ENCODE measurements at regions not wholly inside any gene's neighbourhood (a gene's known extent, or its start where the extent isn't known, plus 50 kb on each side); places are given as distances from the start of the nearest gene placed in this dataset.

DNA sequence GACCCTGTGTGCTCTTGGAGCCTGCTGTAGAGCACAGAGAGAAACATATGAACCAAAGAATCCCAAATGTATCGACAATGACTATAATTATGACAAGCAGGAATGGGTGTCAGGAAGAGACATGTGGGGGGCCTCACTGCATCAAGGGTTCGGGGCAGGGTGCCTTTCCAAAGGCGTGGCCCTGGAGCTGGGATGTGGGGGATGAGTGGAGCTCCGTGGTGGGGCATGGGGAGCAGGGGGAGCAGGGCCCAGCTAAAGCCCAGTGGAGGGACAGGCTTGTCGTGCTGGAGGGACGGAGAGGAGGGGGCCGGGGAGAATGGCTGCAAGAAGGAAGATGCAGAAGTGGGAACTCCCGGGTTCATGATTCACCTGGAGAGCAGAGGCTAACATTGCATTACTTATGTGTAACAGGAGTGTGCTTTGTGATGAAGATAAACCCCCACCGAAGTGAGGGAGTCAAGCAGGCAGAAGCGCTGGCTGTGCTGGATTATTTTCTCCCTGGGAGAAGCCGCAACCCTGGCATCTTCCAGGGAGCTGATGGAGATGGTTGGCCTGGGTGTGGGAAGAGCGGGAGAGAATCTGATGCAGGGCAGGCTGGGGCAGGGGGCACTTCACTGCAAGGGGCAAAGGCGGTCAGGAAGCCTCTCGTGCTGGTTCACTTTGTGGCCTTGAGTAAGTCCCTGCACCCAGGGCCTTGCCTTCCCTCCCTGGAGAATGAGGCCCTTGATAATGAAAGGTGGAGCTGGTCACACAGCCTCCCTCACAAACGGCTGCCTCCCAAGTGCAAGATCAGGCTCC lies 124.6 kb upstream of the RUNX3 start:
- DNase-seq: no peak

DNA sequence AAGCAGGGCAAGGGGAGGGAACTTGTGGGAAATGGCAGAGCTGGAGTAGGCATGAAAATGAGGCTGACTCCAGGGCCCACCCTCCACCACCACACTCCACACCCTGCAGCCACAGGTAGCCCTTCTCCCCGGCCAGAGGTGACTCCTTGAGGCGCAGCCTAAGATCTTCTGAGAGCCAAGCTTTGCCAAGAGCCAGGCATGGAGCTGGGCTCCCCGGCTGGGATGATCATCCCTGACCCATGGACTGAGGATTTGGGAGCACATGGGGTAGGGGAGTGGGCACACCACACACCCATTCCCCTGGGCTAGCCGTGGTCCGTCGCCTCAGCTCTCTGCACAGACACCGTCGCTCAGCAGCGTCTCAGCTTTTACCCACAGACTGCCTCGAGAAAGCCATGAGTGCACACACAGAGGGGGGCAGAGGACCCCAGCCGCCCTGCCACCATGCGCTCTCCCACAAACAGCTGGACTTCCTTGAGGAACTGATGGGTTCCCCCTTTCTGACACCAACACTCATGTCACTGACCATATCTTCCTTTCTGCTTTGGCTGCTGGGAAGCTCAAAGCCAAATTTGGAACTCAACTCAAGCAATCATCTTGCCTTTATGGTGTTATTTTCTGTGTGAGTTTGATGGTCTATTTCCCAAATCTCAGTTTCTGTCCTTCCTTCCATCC lies 123.6 kb upstream of the RUNX3 start:
- no peak for DNase-seq

DNA sequence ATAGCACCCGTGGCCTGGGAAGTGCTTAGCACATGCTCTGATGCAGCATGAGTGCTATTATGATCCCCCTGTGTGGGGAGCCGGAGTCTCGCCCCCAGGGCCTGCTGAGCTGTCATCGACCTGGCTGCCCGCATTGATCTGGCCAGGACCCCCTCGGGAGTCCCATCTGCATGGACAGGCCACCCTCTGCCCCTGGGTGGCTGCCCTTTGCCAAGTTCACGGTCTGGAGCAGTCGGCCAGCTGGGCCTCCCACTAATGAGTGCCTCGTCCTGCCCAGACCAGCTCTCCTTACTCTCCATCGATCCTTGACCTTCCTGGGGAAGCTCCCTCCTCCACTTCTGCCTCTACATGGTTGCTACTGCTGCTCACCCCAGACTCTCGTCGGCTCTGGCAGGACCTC lies 121.8 kb upstream of the RUNX3 start:
- DNase-seq: no peak

DNA sequence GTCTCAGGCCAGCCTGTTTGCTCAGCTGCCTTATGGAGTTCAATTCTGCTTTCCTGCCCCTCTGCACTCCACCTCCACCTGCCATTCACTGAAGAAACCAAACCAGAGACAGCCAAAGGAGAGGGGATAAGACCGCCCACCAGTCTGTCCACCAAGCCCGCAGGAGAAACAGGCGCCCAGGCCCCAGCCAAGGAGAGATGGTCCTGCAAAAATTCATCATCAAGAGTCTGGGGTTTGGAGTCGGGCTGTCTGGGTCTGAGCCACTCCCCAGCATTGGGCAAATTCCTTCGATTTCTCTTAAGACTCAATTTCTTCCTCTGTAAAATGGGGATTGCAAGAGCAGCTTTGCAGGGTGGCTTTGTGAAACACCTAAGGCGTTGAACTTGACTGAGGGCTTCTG lies 121.4 kb upstream of the RUNX3 start:
- DNase-seq: no peak

DNA sequence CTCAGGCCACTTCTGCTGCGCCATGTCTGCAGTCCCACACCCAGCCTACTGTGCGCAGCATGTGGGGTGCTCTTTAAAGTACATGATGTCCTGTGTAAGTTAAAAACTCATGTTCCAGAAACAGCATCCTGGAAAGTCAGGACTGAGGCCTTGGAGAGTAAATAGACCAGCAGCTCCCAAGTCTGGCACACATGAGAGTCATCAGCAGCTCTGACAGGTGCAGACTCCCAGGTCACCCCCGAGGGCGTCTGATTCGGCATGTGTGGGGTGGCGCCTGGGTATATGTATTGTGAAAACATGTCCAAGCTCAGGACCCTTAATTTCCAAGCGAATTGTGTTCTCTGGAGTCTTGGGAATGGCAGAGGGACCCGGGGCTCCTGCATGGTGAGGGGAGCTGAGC lies 120.1 kb upstream of the RUNX3 start:
- DNase-seq: no peak

DNA sequence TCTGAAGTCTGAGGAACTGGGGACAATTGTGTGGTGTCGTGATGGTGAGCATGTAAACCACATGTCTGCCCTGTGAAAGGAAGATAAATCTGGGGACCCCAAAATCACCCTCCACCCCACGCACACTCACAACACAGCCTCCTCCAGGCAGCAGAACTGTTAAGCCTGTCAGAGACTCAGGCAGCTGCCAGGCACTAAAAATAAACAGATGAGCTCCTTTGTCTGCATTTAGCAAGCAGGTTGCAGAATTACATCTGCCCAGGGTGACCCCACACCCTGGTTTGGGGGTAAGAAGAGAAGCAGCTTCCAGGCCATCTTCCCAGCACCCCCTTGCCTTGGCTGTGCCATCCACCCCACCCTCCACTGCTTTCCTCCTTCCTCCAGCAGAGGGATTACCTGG lies 119.1 kb upstream of the RUNX3 start:
- DNase-seq: no peak

- DNase-seq: no peak
Observed at GRCh38 chr1:25048728-25049127, 118.7 kb upstream of the RUNX3 start.

DNA sequence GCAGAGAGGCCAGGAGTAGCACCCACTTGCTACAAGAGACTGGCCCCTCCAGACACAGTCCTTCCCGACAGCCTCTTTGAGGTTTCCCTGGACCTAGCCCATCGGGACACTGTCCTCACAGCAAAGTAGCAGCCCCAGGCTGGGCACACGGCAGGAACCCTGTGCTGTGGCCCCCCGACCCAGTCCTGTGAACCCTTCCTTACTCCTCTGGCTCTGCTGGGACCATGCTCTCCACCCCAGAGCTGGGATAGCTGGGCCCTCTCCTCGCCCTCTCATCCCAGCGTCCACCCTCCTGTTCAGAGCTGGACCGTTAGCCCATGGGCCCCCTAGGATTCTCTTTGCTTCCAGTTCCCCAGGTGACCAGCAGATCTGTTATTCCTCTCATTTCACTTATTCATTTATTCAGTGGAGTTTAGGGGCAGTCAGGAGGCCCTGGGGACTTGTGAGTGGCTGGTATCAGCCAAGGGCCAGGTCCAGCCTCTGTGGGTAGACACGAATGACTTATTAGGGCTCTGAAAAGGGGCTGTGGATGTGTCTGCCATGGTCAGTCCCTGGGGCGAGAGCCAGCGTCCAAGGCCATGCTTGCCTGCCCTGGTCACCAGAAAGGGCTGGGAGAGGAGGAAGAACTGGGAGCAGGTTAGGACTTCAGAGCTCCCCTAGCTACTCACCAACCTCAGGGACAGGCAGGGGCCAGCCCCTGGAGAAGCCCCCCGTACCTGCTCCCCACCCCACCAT lies 117.6 kb upstream of the RUNX3 start:
- DNase-seq: no peak

DNA sequence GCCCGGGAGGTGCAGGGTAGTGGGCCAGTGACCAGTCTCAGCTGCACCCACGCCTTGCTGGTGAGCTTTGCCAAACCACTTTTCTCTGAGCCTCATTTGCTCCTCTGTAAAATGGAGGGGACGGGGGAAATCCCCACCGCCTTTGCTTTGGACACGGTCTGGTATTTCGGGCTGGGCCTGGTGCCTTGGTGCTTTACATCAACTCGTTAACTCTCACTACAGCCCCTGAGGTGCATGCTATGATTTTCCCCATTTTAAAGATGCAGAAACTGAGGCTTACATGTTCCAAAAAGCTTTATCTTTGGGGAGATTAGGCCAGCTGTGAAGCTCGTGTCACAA lies 116.1 kb upstream of the RUNX3 start:
- no peak for DNase-seq

GRCh38 chr1:25045480-25046193 lies 115.6 kb upstream of the RUNX3 start:
- no peak for DNase-seq

GRCh38 chr1:25043228-25043580 lies 113.1 kb upstream of the RUNX3 start:
- no peak for DNase-seq

DNA sequence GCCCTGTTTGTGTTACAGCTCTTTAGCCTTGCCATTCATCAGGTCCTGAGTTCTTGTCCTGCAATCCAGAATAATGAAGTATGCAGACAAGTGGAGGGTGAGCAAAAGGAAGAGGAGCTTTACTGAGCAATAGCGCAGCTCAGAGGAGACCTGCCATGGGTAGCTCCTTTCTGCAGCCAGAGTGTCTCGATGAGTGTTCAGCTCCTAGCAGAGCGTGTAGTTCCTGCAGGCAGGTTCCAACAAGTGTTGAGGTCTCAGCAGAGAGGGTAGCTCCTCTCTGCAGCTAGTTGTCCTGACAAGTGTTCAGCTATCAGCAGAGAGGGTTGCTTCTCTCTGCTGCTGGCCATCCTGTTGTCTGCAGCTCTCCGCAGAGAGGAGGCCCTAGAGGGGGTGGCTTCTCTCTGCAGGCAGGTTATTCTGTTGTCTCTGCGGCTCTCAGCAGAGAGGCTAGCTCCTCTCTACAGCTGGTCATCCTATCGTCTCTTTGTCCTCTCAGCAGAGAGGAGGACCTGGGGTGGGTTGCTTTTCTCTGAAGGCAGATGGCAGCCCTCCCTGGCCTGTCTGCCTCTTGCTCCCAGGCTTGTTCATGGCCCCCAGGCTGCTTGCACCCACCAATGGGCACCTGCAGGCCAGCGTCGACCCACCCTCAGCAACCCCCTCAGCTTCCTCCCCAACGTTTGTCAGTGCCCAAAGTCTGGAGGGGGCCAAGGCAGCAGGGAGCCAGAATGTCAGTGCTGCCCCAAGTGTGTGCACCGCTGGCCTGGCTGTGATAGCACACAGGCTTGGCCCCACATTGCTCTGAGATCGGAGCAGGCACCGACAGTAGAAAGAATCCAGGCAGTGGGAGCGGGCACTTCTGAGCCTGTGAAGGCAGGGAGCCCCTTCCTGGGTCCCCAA lies 112.5 kb upstream of the RUNX3 start:
- no peak for DNase-seq

DNA sequence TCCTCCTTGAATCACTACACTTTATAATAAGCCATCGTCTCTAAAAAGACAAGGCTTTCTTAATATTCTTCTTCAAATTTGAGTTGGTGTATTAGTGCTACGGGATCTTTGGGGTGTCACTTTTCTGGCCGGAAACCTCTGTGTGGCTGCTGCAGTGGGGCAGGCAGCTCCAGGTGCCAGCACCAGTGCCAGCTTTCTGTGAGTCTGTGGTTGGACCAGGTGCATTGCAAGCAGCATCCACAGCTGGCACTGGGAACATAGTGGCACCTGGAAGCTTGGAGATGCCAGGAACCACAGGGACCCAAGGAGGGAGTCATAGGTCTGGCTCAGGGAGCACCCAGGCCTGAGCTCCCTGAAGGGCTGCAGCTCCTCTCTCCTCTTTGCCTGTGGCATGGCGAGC lies 111.8 kb upstream of the RUNX3 start:
- no peak for DNase-seq

DNA sequence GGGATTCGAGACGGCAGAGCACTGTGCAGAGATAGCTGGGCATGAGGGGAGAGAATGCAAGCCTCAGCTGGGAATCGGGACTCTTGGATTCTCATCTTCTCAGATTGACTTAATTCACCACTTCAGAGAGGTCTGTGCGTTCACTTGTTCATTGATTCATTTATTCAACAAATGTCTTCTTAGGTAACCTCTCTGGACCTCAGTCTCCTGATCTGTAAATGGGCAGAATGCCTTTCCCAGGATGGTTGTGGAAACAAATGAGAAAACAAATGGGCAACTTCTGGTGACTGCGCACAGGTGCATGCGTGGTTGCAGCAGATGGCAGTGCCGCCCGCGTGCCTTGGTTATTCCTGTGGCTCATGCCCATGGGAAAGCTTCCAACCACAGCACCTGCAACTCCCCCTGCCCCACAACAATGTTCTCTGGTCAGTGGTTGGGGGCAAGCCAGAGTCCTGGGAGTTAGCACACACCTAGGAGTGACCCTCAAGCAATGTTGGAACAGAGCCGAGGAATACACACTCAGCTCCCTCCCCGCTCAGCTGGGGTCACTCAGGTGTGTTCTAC lies 110.1 kb upstream of the RUNX3 start:
- no peak for DNase-seq

DNA sequence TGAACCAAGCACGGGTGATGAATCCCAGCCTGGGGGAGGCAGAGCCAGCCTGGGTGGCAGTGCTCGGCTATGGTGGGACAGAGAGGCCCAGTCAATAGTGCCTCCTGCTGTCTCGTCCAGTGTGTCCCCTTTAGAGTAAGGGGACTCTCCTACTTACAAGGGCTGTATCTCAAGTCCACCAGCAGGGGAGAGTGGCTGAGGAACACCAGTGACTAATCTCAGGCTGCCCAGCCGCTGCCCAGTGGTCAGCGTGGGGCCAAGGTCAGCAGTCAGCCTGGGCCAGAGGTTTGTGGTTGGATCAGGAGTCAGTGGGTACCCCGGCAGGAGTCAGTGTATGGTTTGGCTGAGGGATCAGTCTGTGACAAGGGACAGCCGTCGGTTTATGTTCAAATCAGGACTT lies 109.2 kb upstream of the RUNX3 start:
- no peak for DNase-seq

- DNase-seq: no peak
Observed at GRCh38 chr1:25038699-25039098, 108.6 kb upstream of the RUNX3 start.

DNA sequence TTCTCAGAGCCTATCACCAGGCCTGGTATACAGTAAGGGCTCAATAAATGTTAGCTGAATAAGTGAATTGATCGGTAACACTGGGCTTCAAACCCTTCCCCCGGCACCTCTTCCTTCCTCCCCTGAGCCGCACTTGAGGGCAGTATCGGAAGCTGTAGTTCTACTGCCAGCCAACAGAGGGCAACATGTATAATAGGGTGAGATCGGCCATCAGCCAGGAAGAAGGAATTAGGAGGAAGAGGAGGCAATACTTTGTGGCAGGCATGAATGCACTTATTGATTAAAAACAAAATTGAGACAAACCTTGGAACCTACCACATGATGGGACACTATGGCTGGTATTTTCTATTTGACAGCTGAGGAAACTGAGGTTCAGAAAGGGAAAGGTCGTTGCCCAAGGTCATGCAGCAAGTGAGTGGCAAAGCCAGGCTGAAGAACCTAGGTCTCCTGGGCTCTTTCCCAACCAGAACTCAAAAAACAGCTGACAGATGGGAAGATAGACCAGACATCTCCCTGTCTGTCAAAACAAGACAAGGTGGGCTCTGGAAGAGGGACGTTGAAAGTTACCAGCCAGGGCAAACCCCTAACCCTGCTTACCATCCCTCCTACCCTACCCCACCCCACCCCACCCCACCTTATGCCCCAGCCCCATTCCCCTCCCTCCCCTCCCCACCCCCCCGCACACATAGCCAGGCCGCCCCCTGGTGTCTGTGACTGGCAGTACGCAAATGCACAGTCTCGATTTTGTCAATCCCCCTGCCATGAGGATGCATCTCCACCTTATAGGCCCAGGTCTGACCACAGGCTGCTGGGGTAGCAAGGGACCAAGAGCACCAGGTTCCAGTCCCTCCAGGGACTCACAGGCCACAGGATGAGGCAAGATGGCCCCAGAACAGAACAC lies 107.3 kb upstream of the RUNX3 start:
- peak; percentile 69 for DNase-seq

GRCh38 chr1:25036117-25036546 lies 106.1 kb upstream of the RUNX3 start:
- no peak for DNase-seq

- no peak for DNase-seq
Observed at GRCh38 chr1:25035523-25036116, 105.5 kb upstream of the RUNX3 start.

DNA sequence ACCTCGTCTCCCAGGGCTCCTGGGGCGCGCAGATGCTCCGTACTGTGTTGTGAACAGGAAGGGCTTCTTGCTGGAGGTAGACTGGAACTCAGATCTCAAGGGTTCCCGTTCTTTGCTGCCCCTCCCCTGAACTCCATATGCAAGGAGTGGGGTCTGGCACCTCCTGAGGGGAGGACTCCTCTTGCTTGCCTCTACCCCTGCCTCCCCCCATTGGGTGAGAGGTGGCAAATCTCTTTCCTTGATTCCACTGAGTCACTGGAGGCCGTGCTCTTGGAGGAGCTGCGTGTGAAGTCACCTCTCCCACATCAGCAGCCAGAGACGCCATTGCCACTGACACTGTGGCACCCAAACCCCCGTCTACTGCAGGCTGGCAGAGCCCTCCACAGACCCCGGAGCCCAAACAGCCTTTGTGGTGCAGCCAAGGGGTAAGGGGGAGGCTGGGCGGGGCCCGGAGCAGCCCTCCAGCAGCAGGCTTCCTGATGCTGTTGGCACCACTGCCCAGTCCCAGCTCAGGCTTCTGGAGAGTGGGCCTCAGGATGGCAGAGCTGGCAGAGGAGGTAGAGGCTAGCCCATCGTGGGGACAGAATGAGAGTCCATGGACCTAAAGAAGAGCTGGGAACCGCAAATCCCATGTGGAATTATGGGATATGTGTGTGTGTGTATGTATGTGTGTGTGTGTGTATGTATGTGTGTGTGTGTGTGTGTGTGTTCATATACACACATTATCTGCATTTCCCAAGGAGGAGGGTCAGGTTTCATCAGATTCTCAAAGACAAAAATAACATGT lies 104.9 kb upstream of the RUNX3 start:
- no peak for DNase-seq
